CD8-positive, alpha-beta memory T cell (primary cell): ENCODE measurements at regions not wholly inside any gene's neighbourhood (a gene's known extent, or its start where the extent isn't known, plus 50 kb on each side); places are given as distances from the start of the nearest gene placed in this dataset.

Experiments used
- CTCF ChIA-PET: fragments of 350-600 bp; sonication (Branson Sonifier 250); formaldehyde crosslinking; loops from one replicate; lab custom pipeline; 2021; ENCODE audit warnings: antibody characterized with exemption; lab: Charles Lee
- POLR2A ChIA-PET: fragments of 350-600 bp; sonication (Branson Sonifier 250); formaldehyde crosslinking; loops from one replicate; lab custom pipeline; 2021; ENCODE audit warnings: antibody characterized with exemption; lab: Charles Lee
- DNase-seq, 5 donors: peaks; one replicate each; pipeline versions ENCODE4 v3.0.0 to v3.0.0-alpha.2; 2020 to 2022; ENCODE audit warnings: mixed read lengths in 1 of 5
- H3K27ac ChIP-seq: one replicate; pipeline ENCODE4 v1.7.0; 2013; ENCODE audit warnings: low read depth, mild to moderate bottlenecking, low read length, moderate library complexity
- H3K27me3 ChIP-seq: 2 replicates; pipeline ENCODE4 v1.7.0; 2013; ENCODE audit warnings: low read length, mild to moderate bottlenecking; ENCODE audit not compliant: insufficient read depth, poor library complexity, severe bottlenecking
- H3K36me3 ChIP-seq: 2 replicates; pipeline ENCODE4 v1.7.0; 2013; ENCODE audit warnings: mild to moderate bottlenecking, low read length, moderate library complexity; ENCODE audit not compliant: insufficient read depth
- H3K4me1 ChIP-seq: 2 replicates; pipeline ENCODE4 v1.7.0; 2013; ENCODE audit warnings: mild to moderate bottlenecking, low read length, moderate library complexity; ENCODE audit not compliant: insufficient read depth
- H3K4me3 ChIP-seq: 2 replicates; pipeline ENCODE4 v1.7.0; 2013; ENCODE audit warnings: mild to moderate bottlenecking, low read length
- H3K9me3 ChIP-seq: 2 replicates; pipeline ENCODE4 v1.7.0; 2013; ENCODE audit warnings: mild to moderate bottlenecking, low read length
- H3K27ac Mint-ChIP-seq, 8 donors: one replicate each; pipeline ENCODE4 v1.8.0; 2020 to 2021; ENCODE audit warnings: mixed read lengths in 8 of 8, mild to moderate bottlenecking in 6 of 8, inconsistent platforms in 3 of 8, moderate library complexity in 3 of 8
- H3K27me3 Mint-ChIP-seq, 2 donors: one replicate each; pipeline ENCODE4 v1.8.0; 2020 to 2021; ENCODE audit warnings: mixed read lengths in 2 of 2, mild to moderate bottlenecking in 1 of 2, moderate library complexity in 1 of 2
- H3K36me3 Mint-ChIP-seq, 3 donors: one replicate each; pipeline ENCODE4 v1.8.0; 2020 to 2021; ENCODE audit warnings: mixed read lengths in 3 of 3, inconsistent platforms in 1 of 3, mild to moderate bottlenecking in 1 of 3
- H3K4me1 Mint-ChIP-seq, 3 donors: one replicate each; pipeline ENCODE4 v1.8.0; 2020 to 2021; ENCODE audit warnings: mixed read lengths in 3 of 3, inconsistent platforms in 1 of 3, mild to moderate bottlenecking in 1 of 3
- H3K4me3 Mint-ChIP-seq, 7 donors: one replicate each; pipeline ENCODE4 v1.8.0; 2020 to 2021; ENCODE audit warnings: mixed read lengths in 7 of 7, mild to moderate bottlenecking in 6 of 7, moderate library complexity in 4 of 7, inconsistent platforms in 2 of 7
- H3K9me3 Mint-ChIP-seq, 5 donors: one replicate each; pipeline ENCODE4 v1.8.0; 2020 to 2022; ENCODE audit warnings: mixed read lengths in 5 of 5, mild to moderate bottlenecking in 3 of 5, moderate library complexity in 2 of 5, inconsistent platforms in 1 of 5

GRCh38 chr2:66851449-66851872, 416.5 kb downstream of the MEIS1 start:
- Mint-ChIP-seq H3K27ac (no peak overlapping the region), H3K27me3 (peaks cover 0 to 1% of the 10 kb centered on the region in 2 donors), H3K4me1 (no peaks in the 10 kb centered on the region), H3K4me3 (no peak overlapping the region), H3K36me3 (no peaks in the 10 kb centered on the region), H3K9me3 (peaks cover 0 to 12% (median 0%) of the 10 kb centered on the region in 5 donors)
- ChIA-PET POLR2A (no interaction called here), CTCF (no interaction called here)
- no peak for DNase-seq
- H3K27me3 ChIP-seq, result no peaks in the 10 kb centered on the region
- H3K4me3 ChIP-seq, result no peak overlapping the region
- no peaks in the 10 kb centered on the region for H3K36me3 ChIP-seq
- H3K27ac ChIP-seq, result no peak overlapping the region
- H3K4me1 ChIP-seq, result no peaks in the 10 kb centered on the region
- no peaks in the 10 kb centered on the region for H3K9me3 ChIP-seq

- CTCF ChIA-PET, result no interaction called here
Observed at GRCh38 chr2:66852953-66853352, 418.0 kb downstream of the MEIS1 start.

GRCh38 chr2:66853585-66853984, 418.7 kb downstream of the MEIS1 start:
- no peaks in the 10 kb centered on the region for H3K4me1 Mint-ChIP-seq
- Histone ChIP-seq H3K36me3 (no peaks in the 10 kb centered on the region), H3K4me3 (no peak overlapping the region), H3K27ac (no peak overlapping the region), H3K27me3 (no peaks in the 10 kb centered on the region), H3K9me3 (no peaks in the 10 kb centered on the region), H3K4me1 (no peaks in the 10 kb centered on the region)
- POLR2A ChIA-PET, result no interaction called here
- no peak overlapping the region for H3K27ac Mint-ChIP-seq
- H3K4me3 Mint-ChIP-seq, result no peak overlapping the region
- H3K9me3 Mint-ChIP-seq, result peaks cover 0 to 14% (median 2%) of the 10 kb centered on the region in 5 donors
- H3K36me3 Mint-ChIP-seq, result no peaks in the 10 kb centered on the region
- no peak for DNase-seq
- CTCF ChIA-PET, result interaction anchor here (1.2 kb wide), 1 partner anchor 33 kb away, joined by 3 read pairs; no protein-coding TSS in a partner anchor
- peaks cover 0 to 1% of the 10 kb centered on the region in 2 donors for H3K27me3 Mint-ChIP-seq

More at GRCh38 chr2:66852953-66853352, 418.0 kb downstream of the MEIS1 start:
- Mint-ChIP-seq H3K36me3 (no peaks in the 10 kb centered on the region), H3K4me1 (no peaks in the 10 kb centered on the region), H3K27ac (no peak overlapping the region), H3K4me3 (no peak overlapping the region), H3K9me3 (peaks cover 0 to 14% (median 2%) of the 10 kb centered on the region in 5 donors), H3K27me3 (peaks cover 0 to 1% of the 10 kb centered on the region in 2 donors)
- H3K4me3 ChIP-seq, result no peak overlapping the region
- no peaks in the 10 kb centered on the region for H3K27me3 ChIP-seq
- DNase-seq, result no peak
- H3K27ac ChIP-seq, result no peak overlapping the region
- H3K9me3 ChIP-seq, result no peaks in the 10 kb centered on the region
- no peaks in the 10 kb centered on the region for H3K4me1 ChIP-seq
- H3K36me3 ChIP-seq, result no peaks in the 10 kb centered on the region
- POLR2A ChIA-PET, result no interaction called here

GRCh38 chr2:66854298-66854697, 419.4 kb downstream of the MEIS1 start:
- CTCF ChIA-PET, result interaction anchor here (1.2 kb wide), 1 partner anchor 32 kb away, joined by 3 read pairs; no protein-coding TSS in a partner anchor
- POLR2A ChIA-PET, result no interaction called here
- H3K4me1 Mint-ChIP-seq, result no peaks in the 10 kb centered on the region
- Histone ChIP-seq H3K27ac (no peak overlapping the region), H3K27me3 (no peaks in the 10 kb centered on the region), H3K4me1 (no peaks in the 10 kb centered on the region), H3K4me3 (no peak overlapping the region), H3K9me3 (no peaks in the 10 kb centered on the region), H3K36me3 (no peaks in the 10 kb centered on the region)
- peaks cover 0 to 1% of the 10 kb centered on the region in 2 donors for H3K27me3 Mint-ChIP-seq
- H3K27ac Mint-ChIP-seq, result no peak overlapping the region
- H3K36me3 Mint-ChIP-seq, result no peaks in the 10 kb centered on the region
- H3K4me3 Mint-ChIP-seq, result no peak overlapping the region
- no peak for DNase-seq
- H3K9me3 Mint-ChIP-seq, result peaks cover 0 to 14% (median 2%) of the 10 kb centered on the region in 5 donors

GRCh38 chr2:66862885-66863650, 428.1 kb downstream of the MEIS1 start:
- Histone ChIP-seq H3K4me1 (no peaks in the 10 kb centered on the region), H3K36me3 (no peaks in the 10 kb centered on the region), H3K9me3 (no peaks in the 10 kb centered on the region), H3K27ac (no peak overlapping the region), H3K27me3 (no peaks in the 10 kb centered on the region), H3K4me3 (no peak overlapping the region)
- no peak for DNase-seq
- Mint-ChIP-seq H3K4me3 (no peak overlapping the region), H3K4me1 (no peaks in the 10 kb centered on the region), H3K27me3 (no peaks in the 10 kb centered on the region), H3K9me3 (peaks cover 0 to 8% (median 4%) of the 10 kb centered on the region in 5 donors), H3K27ac (no peak overlapping the region), H3K36me3 (no peaks in the 10 kb centered on the region)
- ChIA-PET CTCF (no interaction called here), POLR2A (no interaction called here)

GRCh38 chr2:66865161-66865560, 430.2 kb downstream of the MEIS1 start:
- no peak overlapping the region for H3K4me3 Mint-ChIP-seq
- no peak for DNase-seq
- H3K27ac Mint-ChIP-seq, result no peak overlapping the region
- Histone ChIP-seq H3K4me3 (no peak overlapping the region), H3K4me1 (no peaks in the 10 kb centered on the region), H3K27ac (no peak overlapping the region), H3K27me3 (no peaks in the 10 kb centered on the region), H3K36me3 (no peaks in the 10 kb centered on the region), H3K9me3 (no peaks in the 10 kb centered on the region)
- H3K36me3 Mint-ChIP-seq, result no peaks in the 10 kb centered on the region
- peaks cover 4 to 16% (median 5%) of the 10 kb centered on the region in 5 donors for H3K9me3 Mint-ChIP-seq
- H3K4me1 Mint-ChIP-seq, result no peaks in the 10 kb centered on the region
- no peaks in the 10 kb centered on the region for H3K27me3 Mint-ChIP-seq
- ChIA-PET CTCF (no interaction called here), POLR2A (no interaction called here)

GRCh38 chr2:66866331-66867062, 431.6 kb downstream of the MEIS1 start:
- no peaks in the 10 kb centered on the region for H3K4me1 Mint-ChIP-seq
- no peaks in the 10 kb centered on the region for H3K36me3 Mint-ChIP-seq
- H3K36me3 ChIP-seq, result no peaks in the 10 kb centered on the region
- ChIA-PET CTCF (no interaction called here), POLR2A (no interaction called here)
- no peaks in the 10 kb centered on the region for H3K27me3 ChIP-seq
- H3K4me3 ChIP-seq, result no peak overlapping the region
- H3K4me1 ChIP-seq, result no peaks in the 10 kb centered on the region
- H3K4me3 Mint-ChIP-seq, result no peak overlapping the region
- no peak overlapping the region for H3K27ac ChIP-seq
- no peaks in the 10 kb centered on the region for H3K27me3 Mint-ChIP-seq
- no peak overlapping the region for H3K27ac Mint-ChIP-seq
- H3K9me3 Mint-ChIP-seq, result peaks cover 3 to 16% (median 8%) of the 10 kb centered on the region in 5 donors
- no peaks in the 10 kb centered on the region for H3K9me3 ChIP-seq
- no peak for DNase-seq

GRCh38 chr2:66867063-66867441, 432.1 kb downstream of the MEIS1 start:
- no peaks in the 10 kb centered on the region for H3K27me3 ChIP-seq
- no peaks in the 10 kb centered on the region for H3K9me3 ChIP-seq
- H3K4me1 ChIP-seq, result no peaks in the 10 kb centered on the region
- Mint-ChIP-seq H3K9me3 (peaks cover 3 to 16% (median 8%) of the 10 kb centered on the region in 5 donors), H3K27ac (no peak overlapping the region), H3K4me1 (no peaks in the 10 kb centered on the region), H3K36me3 (no peaks in the 10 kb centered on the region), H3K4me3 (no peak overlapping the region), H3K27me3 (no peaks in the 10 kb centered on the region)
- POLR2A ChIA-PET, result no interaction called here
- CTCF ChIA-PET, result no interaction called here
- H3K4me3 ChIP-seq, result no peak overlapping the region
- no peak for DNase-seq
- H3K27ac ChIP-seq, result no peak overlapping the region
- no peaks in the 10 kb centered on the region for H3K36me3 ChIP-seq
